ENCODE measurements at regions not wholly inside any gene's neighbourhood (a gene's known extent, or its start where the extent isn't known, plus 50 kb on each side); places are given as distances from the start of the nearest gene placed in this dataset.
"Not testable (repeated sequence)": the region's sequence is repeated elsewhere in the genome, so short reads cannot be mapped to it uniquely, and the experiment has no call there.

- DNase-seq: no peak
Measured at GRCh38 chr12:126219139-126219538, 1153.9 kb downstream of the AACS start.

GRCh38 chr12:126219654-126220279, 1154.5 kb downstream of the AACS start:
- DNase-seq: no peak

GRCh38 chr12:126224032-126224431, 1158.8 kb downstream of the AACS start:
- no peak for DNase-seq

GRCh38 chr12:126228936-126229335, 1163.7 kb downstream of the AACS start:
- no peak for DNase-seq

- DNase-seq: no peak
Measured at GRCh38 chr12:126232711-126233110, 1167.5 kb downstream of the AACS start.

- no peak for DNase-seq
Measured at GRCh38 chr12:126233625-126234024, 1168.4 kb downstream of the AACS start.

- DNase-seq: no peak
Measured at GRCh38 chr12:126243814-126244440, 1178.7 kb downstream of the AACS start.

- no peak for DNase-seq
Measured at GRCh38 chr12:126247936-126248335, 1182.7 kb downstream of the AACS start.

- no peak for DNase-seq
Measured at GRCh38 chr12:126248871-126249403, 1183.7 kb downstream of the AACS start.

- DNase-seq: no peak
Measured at GRCh38 chr12:126258190-126258589, 1193.0 kb downstream of the AACS start.

GRCh38 chr12:126262829-126263228, 1197.6 kb downstream of the AACS start:
- DNase-seq: no peak

- no peak for DNase-seq
Measured at GRCh38 chr12:126268222-126268621, 1203.0 kb downstream of the AACS start.

GRCh38 chr12:126271159-126271558, 1205.9 kb downstream of the AACS start:
- DNase-seq: no peak

- no peak for DNase-seq
Measured at GRCh38 chr12:126282691-126283090, 1217.5 kb downstream of the AACS start.

GRCh38 chr12:126286203-126286602, 1221.0 kb downstream of the AACS start:
- DNase-seq: no peak

- DNase-seq: no peak
Measured at GRCh38 chr12:126290456-126290855, 1225.2 kb downstream of the AACS start.

- DNase-seq: not testable (repeated sequence)
Measured at GRCh38 chr12:126291987-126292386, 1226.8 kb downstream of the AACS start.

- no peak for DNase-seq
Measured at GRCh38 chr12:126295652-126296051, 1230.4 kb downstream of the AACS start.

GRCh38 chr12:126309278-126309677, 1244.0 kb downstream of the AACS start:
- no peak for DNase-seq

GRCh38 chr12:126312457-126312856, 1247.2 kb downstream of the AACS start:
- no peak for DNase-seq

- no peak for DNase-seq
Measured at GRCh38 chr12:126316411-126316810, 1251.2 kb downstream of the AACS start.

GRCh38 chr12:126337556-126338441, 1272.6 kb downstream of the AACS start:
- DNase-seq: no peak

- no peak for DNase-seq
Measured at GRCh38 chr12:126342866-126343265, 1277.6 kb downstream of the AACS start.

GRCh38 chr12:126343321-126343720, 1278.1 kb downstream of the AACS start:
- DNase-seq: no peak
